ENCODE measurements at regions not wholly inside any gene's neighbourhood (a gene's known extent, or its start where the extent isn't known, plus 50 kb on each side); places are given as distances from the start of the nearest gene placed in this dataset.

- TF ChIP-seq, protein P1, sequence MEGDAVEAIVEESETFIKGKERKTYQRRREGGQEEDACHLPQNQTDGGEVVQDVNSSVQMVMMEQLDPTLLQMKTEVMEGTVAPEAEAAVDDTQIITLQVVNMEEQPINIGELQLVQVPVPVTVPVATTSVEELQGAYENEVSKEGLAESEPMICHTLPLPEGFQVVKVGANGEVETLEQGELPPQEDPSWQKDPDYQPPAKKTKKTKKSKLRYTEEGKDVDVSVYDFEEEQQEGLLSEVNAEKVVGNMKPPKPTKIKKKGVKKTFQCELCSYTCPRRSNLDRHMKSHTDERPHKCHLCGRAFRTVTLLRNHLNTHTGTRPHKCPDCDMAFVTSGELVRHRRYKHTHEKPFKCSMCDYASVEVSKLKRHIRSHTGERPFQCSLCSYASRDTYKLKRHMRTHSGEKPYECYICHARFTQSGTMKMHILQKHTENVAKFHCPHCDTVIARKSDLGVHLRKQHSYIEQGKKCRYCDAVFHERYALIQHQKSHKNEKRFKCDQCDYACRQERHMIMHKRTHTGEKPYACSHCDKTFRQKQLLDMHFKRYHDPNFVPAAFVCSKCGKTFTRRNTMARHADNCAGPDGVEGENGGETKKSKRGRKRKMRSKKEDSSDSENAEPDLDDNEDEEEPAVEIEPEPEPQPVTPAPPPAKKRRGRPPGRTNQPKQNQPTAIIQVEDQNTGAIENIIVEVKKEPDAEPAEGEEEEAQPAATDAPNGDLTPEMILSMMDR (IDR thresholded peaks at IDR 0.05; ENCODE audit: low read depth, low read length), result no peak
- TF ChIP-seq EZH2phosphoT487 (IDR thresholded peaks at IDR 0.05; ENCODE audit: low read depth), result no peak
These were observed 92.0 kb downstream of the MIS18A start for GRCh38 chr21:32186804-32187203.

All from OCI-LY3 (cell line).